Caco-2 (cell line): ENCODE measurements at regions not wholly inside any gene's neighbourhood (a gene's known extent, or its start where the extent isn't known, plus 50 kb on each side); places are given as distances from the start of the nearest gene placed in this dataset.

Experiments used
- BruUV-seq: library from RNA; stranded (reverse); fragments of 400-500 nt; replicated peaks from 2 replicates; lab custom pipeline; 2021; lab: Mats Ljungman, UMichigan
- CTCF ChIA-PET: fragments of 300-600 bp; sonication (Branson Sonifier 250); formaldehyde crosslinking; loops from one replicate; lab custom pipeline; 2022; ENCODE audit warnings: antibody characterized with exemption; lab: Charles Lee
- POLR2A ChIA-PET: fragments of 300-600 bp; sonication (Branson Sonifier 250); formaldehyde crosslinking; loops from one replicate; lab custom pipeline; 2022; ENCODE audit warnings: antibody characterized with exemption; lab: Charles Lee
- DNase-seq, 2 experiments: peaks; one replicate each; pipeline versions ENCODE4 v3.0.0 to v3.0.0-alpha.2; 2020 to 2022
- H3K27me3 ChIP-seq: replicated peaks from 2 replicates; pipeline ENCODE4 v1.6.0; 2011; ENCODE audit warnings: low read length; ENCODE audit not compliant: control insufficient read depth, insufficient read depth
- H3K36me3 ChIP-seq: 2 replicates; pipeline ENCODE4 v1.5.1; 2011; ENCODE audit warnings: low read length; ENCODE audit not compliant: control insufficient read depth, insufficient read depth
- H3K4me1 ChIP-seq: fragments of 250-450 bp; sonication (Bioruptor Pico); 2 replicates; pipeline ENCODE4 v1.5.1; 2020; ENCODE audit warnings: mild to moderate bottlenecking
- H3K4me3 ChIP-seq: 2 replicates; pipeline ENCODE4 v1.5.1; 2011; ENCODE audit warnings: low read depth, mild to moderate bottlenecking, control low read depth, low read length
- H3K9me3 ChIP-seq: fragments of 250-450 bp; sonication (Bioruptor Pico); 2 replicates; pipeline ENCODE4 v1.5.1; 2020; ENCODE audit warnings: mild to moderate bottlenecking, moderate library complexity
- H3K27ac Mint-ChIP-seq: one replicate; pipeline ENCODE4 v1.8.0; 2022; ENCODE audit warnings: mixed read lengths; ENCODE audit not compliant: unreplicated experiment
- H3K27me3 Mint-ChIP-seq: one replicate; pipeline ENCODE4 v1.8.0; 2022; ENCODE audit warnings: mixed read lengths; ENCODE audit not compliant: insufficient read depth, unreplicated experiment
- H3K36me3 Mint-ChIP-seq: one replicate; pipeline ENCODE4 v1.8.0; 2022; ENCODE audit warnings: mild to moderate bottlenecking, mixed read lengths; ENCODE audit not compliant: insufficient read depth, unreplicated experiment
- H3K4me1 Mint-ChIP-seq: one replicate; pipeline ENCODE4 v1.8.0; 2022; ENCODE audit warnings: low read depth, mixed read lengths; ENCODE audit not compliant: unreplicated experiment
- H3K4me3 Mint-ChIP-seq: one replicate; pipeline ENCODE4 v1.8.0; 2022; ENCODE audit warnings: mild to moderate bottlenecking, moderate library complexity, mixed read lengths; ENCODE audit not compliant: unreplicated experiment
- H3K9me3 Mint-ChIP-seq: one replicate; pipeline ENCODE4 v1.8.0; 2022; ENCODE audit warnings: mixed read lengths; ENCODE audit not compliant: unreplicated experiment
- CTCF ChIP-seq, 2 experiments: fragments of 200-600 bp in 1 of 2; IDR thresholded peaks; 1 replicate in 1 of 2; 2 replicates in 1 of 2; pipeline versions ENCODE4 v1.5.1 to v1.8.0; 2011 to 2022; ENCODE audit warnings: antibody characterized with exemption in 1 of 2, control low read depth in 1 of 2, inconsistent platforms in 1 of 2, low read depth in 1 of 2, low read length in 1 of 2, mild to moderate bottlenecking in 1 of 2, moderate library complexity in 1 of 2; ENCODE audit not compliant: insufficient read depth in 1 of 2, severe bottlenecking in 1 of 2, unreplicated experiment in 1 of 2
- intact Hi-C: fragments of 100-400 bp; cut with micrococcal nuclease; formaldehyde crosslinking; loops from one replicate; pipeline ENCODE4 v1.10.0; 2022; ENCODE audit not compliant: unreplicated experiment

DNA sequence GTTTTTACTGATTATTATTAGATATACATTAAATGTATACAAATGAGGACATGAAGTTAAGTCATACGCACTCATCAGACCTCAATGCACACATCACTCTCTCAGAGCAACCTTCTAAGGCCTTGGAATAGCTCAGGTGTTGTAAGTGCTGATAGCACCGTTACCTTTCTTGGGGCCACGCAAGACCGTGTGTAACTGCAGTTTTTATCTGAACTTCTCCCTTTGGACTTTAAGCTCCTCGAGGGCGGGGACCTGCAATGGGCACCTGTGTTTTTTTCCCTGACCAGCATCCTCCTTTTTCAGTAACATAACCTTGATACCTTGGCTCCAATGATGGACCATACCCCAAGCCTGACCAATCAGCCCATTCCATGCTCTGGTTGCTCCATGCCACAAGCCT, 136.5 kb upstream of the TMCC3 start:
- no TSS peak for BruUV-seq
- Mint-ChIP-seq H3K4me3 (no peak overlapping the region), H3K27ac (no peak overlapping the region), H3K4me1 (peaks cover 19% of the 10 kb centered on the region), H3K27me3 (no peaks in the 10 kb centered on the region), H3K36me3 (no peaks in the 10 kb centered on the region), H3K9me3 (no peaks in the 10 kb centered on the region)
- no peaks in the 10 kb centered on the region for H3K27me3 ChIP-seq
- POLR2A ChIA-PET = no interaction called here
- H3K4me1 ChIP-seq = peaks cover 10% of the 10 kb centered on the region; the same call in 1 of the 2 replicates
- H3K36me3 ChIP-seq = no peaks in the 10 kb centered on the region
- intact Hi-C loops = loop anchor here (10.0 kb wide), 1 partner anchor 88 kb away; no protein-coding TSS in a partner anchor
- no peaks in the 10 kb centered on the region for H3K9me3 ChIP-seq
- no peak for TF ChIP-seq CTCF (IDR thresholded peaks at IDR 0.05; ENCODE audit: insufficient read depth in 1 of 2, low read depth in 1 of 2, low read length in 1 of 2, severe bottlenecking in 1 of 2, unreplicated experiment in 1 of 2)
- CTCF ChIA-PET = no interaction called here
- no peak overlapping the region for H3K4me3 ChIP-seq
- no peak for DNase-seq

DNA sequence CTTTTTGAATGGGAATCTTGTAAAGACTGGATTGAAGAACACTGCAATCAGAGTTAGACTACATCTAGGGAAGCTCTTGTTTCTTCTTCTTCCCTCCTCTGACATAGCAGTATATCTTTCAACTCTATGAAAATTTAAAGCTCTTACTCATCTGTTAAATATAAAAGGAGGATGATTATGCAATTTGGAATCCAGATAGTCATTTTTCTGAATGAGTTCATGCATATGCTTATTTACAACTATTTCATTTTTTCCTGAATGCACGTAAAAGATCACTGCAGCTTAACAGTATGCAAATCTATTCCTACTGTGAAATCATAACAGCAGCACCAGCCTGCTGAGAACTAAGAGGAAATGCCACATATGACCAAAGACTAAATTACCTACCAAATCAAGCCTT, 133.5 kb upstream of the TMCC3 start:
- no peak overlapping the region for H3K27ac Mint-ChIP-seq
- no peaks in the 10 kb centered on the region for H3K9me3 Mint-ChIP-seq
- intact Hi-C loops = loop anchor here (1.0 to 10.0 kb wide), 2 partner anchors 8 to 91 kb away; no protein-coding TSS in a partner anchor
- DNase-seq = no peak
- Histone ChIP-seq H3K9me3 (no peaks in the 10 kb centered on the region), H3K36me3 (no peaks in the 10 kb centered on the region), H3K4me1 (peaks cover 10% of the 10 kb centered on the region; the same call in 1 of the 2 replicates), H3K27me3 (no peaks in the 10 kb centered on the region), H3K4me3 (no peak overlapping the region)
- H3K4me1 Mint-ChIP-seq = peaks cover 19% of the 10 kb centered on the region
- no peak overlapping the region for H3K4me3 Mint-ChIP-seq
- CTCF ChIA-PET = interaction anchor here (0.6 kb wide), 1 partner anchor 25 kb away, joined by 3 read pairs; no protein-coding TSS in a partner anchor
- no TSS peak for BruUV-seq
- TF ChIP-seq CTCF (IDR thresholded peaks at IDR 0.05; ENCODE audit: insufficient read depth in 1 of 2, low read depth in 1 of 2, low read length in 1 of 2, severe bottlenecking in 1 of 2, unreplicated experiment in 1 of 2) = no peak
- H3K36me3 Mint-ChIP-seq = no peaks in the 10 kb centered on the region
- H3K27me3 Mint-ChIP-seq = no peaks in the 10 kb centered on the region
- POLR2A ChIA-PET = no interaction called here

DNA sequence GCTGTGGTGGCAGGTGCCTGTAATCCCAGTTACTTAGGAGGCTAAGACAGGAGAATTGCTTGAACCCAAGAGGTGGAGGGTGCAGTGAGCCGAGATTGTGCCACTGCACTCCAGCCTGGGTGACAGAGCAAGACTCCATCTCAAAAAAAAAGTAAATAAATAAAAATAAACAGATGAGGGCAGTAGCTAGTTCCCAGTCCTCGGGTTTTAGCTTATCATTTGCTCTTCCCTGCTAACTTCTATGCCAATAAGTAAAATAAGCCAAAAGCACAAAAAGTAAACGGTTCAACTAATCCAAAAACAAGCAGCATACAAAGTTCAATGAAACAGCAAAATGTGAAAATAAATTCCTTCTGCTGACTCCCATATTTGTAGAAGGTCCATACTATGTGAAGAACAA, 133.0 kb upstream of the TMCC3 start:
- BruUV-seq = no TSS peak
- Mint-ChIP-seq H3K36me3 (no peaks in the 10 kb centered on the region), H3K4me1 (peaks cover 19% of the 10 kb centered on the region), H3K27ac (no peak overlapping the region), H3K4me3 (no peak overlapping the region), H3K27me3 (no peaks in the 10 kb centered on the region), H3K9me3 (no peaks in the 10 kb centered on the region)
- peak in 1 of 2 experiments; percentile 54 for DNase-seq
- intact Hi-C loops = loop anchor here (1.0 to 10.0 kb wide), 2 partner anchors 9 to 91 kb away; no protein-coding TSS in a partner anchor
- Histone ChIP-seq H3K9me3 (no peaks in the 10 kb centered on the region), H3K4me1 (peaks cover 10% of the 10 kb centered on the region; the same call in 1 of the 2 replicates), H3K4me3 (no peak overlapping the region), H3K36me3 (no peaks in the 10 kb centered on the region), H3K27me3 (no peaks in the 10 kb centered on the region)
- ChIA-PET POLR2A (no interaction called here), CTCF (interaction anchor here (0.6 kb wide), 1 partner anchor 24 kb away, joined by 3 read pairs; no protein-coding TSS in a partner anchor)
- no peak for TF ChIP-seq CTCF (IDR thresholded peaks at IDR 0.05; ENCODE audit: insufficient read depth in 1 of 2, low read depth in 1 of 2, low read length in 1 of 2, severe bottlenecking in 1 of 2, unreplicated experiment in 1 of 2)
